DOHH2 (cell line): ENCODE measurements at regions not wholly inside any gene's neighbourhood (a gene's known extent, or its start where the extent isn't known, plus 50 kb on each side); places are given as distances from the start of the nearest gene placed in this dataset.

Experiments used
- EZH2phosphoT487 ChIP-seq: fragments of 200-600 bp; sonication (generic); IDR thresholded peaks from 2 replicates; pipeline ENCODE4 v1.6.1; 2017; ENCODE audit warnings: borderline replicate concordance, mild to moderate bottlenecking, antibody characterized with exemption, low read length, moderate library complexity, mixed read lengths
- TF ChIP-seq, protein P1 (sequence below): fragments of 200-600 bp; sonication (generic); IDR thresholded peaks from one replicate; pipeline ENCODE4 v1.5.1; 2014; ENCODE audit warnings: antibody characterized with exemption, mild to moderate bottlenecking, low read depth, low read length; ENCODE audit not compliant: poor library complexity, severe bottlenecking

DNA sequence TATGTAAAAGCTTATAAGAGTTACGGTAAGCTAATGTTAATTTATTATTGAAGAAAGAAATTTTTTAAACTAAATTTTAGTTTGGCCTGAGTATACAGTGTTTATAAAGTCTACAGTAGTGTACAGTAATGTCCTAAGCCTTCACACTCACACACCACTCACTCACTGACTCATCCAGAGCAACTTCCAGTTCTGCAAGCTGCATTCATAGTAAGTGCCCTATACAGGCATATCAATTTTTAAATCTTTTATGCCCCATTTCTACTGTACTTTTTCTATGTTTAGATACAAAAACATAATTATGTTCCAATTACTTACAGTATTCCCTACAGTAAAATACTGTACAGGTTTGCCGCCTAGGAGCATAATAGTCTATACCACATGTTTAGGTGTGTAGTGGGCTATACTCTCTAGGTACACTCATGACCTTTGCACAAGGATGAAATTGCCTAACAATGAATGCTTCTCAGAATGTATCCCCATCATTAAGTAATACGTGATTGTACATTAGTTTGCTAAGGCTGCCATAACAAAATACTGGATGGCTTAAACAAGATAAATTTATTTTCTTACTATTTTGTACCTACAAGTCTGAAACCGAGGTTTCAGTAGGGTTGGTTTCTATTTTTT, 333.8 kb upstream of the PCDH7 start:
- TF ChIP-seq, protein P1, sequence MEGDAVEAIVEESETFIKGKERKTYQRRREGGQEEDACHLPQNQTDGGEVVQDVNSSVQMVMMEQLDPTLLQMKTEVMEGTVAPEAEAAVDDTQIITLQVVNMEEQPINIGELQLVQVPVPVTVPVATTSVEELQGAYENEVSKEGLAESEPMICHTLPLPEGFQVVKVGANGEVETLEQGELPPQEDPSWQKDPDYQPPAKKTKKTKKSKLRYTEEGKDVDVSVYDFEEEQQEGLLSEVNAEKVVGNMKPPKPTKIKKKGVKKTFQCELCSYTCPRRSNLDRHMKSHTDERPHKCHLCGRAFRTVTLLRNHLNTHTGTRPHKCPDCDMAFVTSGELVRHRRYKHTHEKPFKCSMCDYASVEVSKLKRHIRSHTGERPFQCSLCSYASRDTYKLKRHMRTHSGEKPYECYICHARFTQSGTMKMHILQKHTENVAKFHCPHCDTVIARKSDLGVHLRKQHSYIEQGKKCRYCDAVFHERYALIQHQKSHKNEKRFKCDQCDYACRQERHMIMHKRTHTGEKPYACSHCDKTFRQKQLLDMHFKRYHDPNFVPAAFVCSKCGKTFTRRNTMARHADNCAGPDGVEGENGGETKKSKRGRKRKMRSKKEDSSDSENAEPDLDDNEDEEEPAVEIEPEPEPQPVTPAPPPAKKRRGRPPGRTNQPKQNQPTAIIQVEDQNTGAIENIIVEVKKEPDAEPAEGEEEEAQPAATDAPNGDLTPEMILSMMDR, result no peak
- no peak for TF ChIP-seq EZH2phosphoT487
